Kidney (tissue), 13 donors: ENCODE measurements at regions not wholly inside any gene's neighbourhood (a gene's known extent, or its start where the extent isn't known, plus 50 kb on each side); places are given as distances from the start of the nearest gene placed in this dataset.

Experiments used
- DNase-seq, 5 donors: peaks; one replicate each; pipeline ENCODE4 v3.0.0-alpha.2; 2013 to 2020
- FAIRE-seq: peaks from 2 replicates; lab custom pipeline; 2012; peaks lifted over from hg19 to GRCh38; lab: Jason Lieb, UNC
- H3K27ac ChIP-seq, 2 donors: one replicate each; pipeline ENCODE4 v1.7.0; 2013; ENCODE audit warnings: low read depth in 2 of 2, low read length in 2 of 2, inconsistent platforms in 1 of 2
- H3K27me3 ChIP-seq: one replicate; pipeline ENCODE4 v1.7.1; 2013; ENCODE audit warnings: low read length, inconsistent platforms; ENCODE audit not compliant: control insufficient read depth, insufficient read depth
- H3K36me3 ChIP-seq, 3 donors: one replicate each; pipeline versions ENCODE4 v1.7.0 to v1.7.1; 2013; ENCODE audit warnings: low read length in 3 of 3, control low read depth in 1 of 3, inconsistent platforms in 1 of 3; ENCODE audit not compliant: insufficient read depth in 3 of 3, control insufficient read depth in 2 of 3
- H3K4me1 ChIP-seq, 3 donors: one replicate each; pipeline versions ENCODE4 v1.7.0 to v1.7.1; 2013; ENCODE audit warnings: low read length in 3 of 3, inconsistent platforms in 1 of 3, low read depth in 1 of 3; ENCODE audit not compliant: control insufficient read depth in 2 of 3, insufficient read depth in 2 of 3
- H3K4me3 ChIP-seq, 3 donors: one replicate each; pipeline versions ENCODE4 v1.7.0 to v1.8.1; 2013; ENCODE audit warnings: low read length in 3 of 3, control low read depth in 1 of 3, inconsistent platforms in 1 of 3
- H3K9ac ChIP-seq, 3 donors: one replicate each; pipeline versions ENCODE4 v1.7.0 to v1.7.1; 2013; ENCODE audit warnings: low read length in 3 of 3, control low read depth in 1 of 3, inconsistent platforms in 1 of 3
- H3K9me3 ChIP-seq, 3 donors: one replicate each; pipeline versions ENCODE4 v1.7.0 to v1.7.1; 2013; ENCODE audit warnings: low read length in 3 of 3, control low read depth in 1 of 3, inconsistent platforms in 1 of 3; ENCODE audit not compliant: control insufficient read depth in 2 of 3, insufficient read depth in 1 of 3
- intact Hi-C: fragments of 100-400 bp; cut with DNase I; formaldehyde crosslinking; loops from one replicate; pipeline ENCODE4 v1.11.1; 2022
- TF ChIP-seq, protein P1 (sequence below): IDR thresholded peaks from 3 replicates; pipeline ENCODE4 v1.5.1; 2012; ENCODE audit warnings: mild to moderate bottlenecking, moderate library complexity, borderline replicate concordance; ENCODE audit not compliant: insufficient read depth; ENCODE audit errors: extremely low read depth
- donor health status: control.
- donor health status: control.
- donor health status: control.
- donor health status: control.
- donor health status: control.
- donor health status: DM: yes; HTN: yes; CAD: no.
- donor health status: Normal renal cell carcinoma (clear cell type).

DNA sequence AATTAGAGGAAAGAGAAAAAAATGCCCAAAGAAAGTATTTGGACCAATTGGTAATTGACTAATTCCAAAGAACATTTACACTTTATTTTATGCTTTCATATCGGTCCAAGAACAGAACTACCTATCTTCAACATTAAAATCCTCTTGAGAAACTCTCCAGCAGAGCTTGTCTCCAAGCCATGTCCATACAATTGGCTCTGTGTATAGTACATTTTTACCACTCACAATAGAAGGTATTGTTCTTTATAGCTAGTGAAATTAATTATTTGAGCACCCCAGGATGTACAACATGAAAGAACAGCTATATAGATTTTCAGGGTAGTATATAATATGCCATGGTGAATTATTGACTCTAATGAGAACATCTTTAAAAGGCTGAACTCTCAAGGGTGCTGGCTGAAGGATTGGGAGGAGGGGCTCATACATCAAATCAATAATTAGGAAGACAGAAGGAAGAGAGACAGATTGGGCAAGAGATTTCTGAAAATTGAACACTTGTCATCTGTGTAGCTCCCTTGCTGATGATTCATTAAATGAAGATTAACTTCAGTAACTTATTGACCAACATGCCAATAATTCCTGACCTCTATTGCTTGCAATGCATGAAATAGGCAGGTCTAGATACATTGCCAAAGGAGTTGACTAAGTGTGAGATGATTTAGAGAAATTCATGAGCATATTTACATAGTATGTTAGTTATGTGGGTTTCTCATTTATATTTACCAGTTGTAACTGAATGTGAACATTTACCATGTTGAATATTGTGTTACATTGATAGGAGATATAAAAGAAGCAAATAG, 249.7 kb downstream of the MTERF1 start:
- Histone ChIP-seq H3K4me3 (no peak overlapping the region), H3K9me3 (no peaks in the 10 kb centered on the region), H3K27me3 (no peaks in the 10 kb centered on the region), H3K36me3 (no peaks in the 10 kb centered on the region), H3K9ac (no peak overlapping the region), H3K4me1 (no peaks in the 10 kb centered on the region), H3K27ac (no peak overlapping the region)
- no peak for FAIRE-seq
- TF ChIP-seq, protein P1, sequence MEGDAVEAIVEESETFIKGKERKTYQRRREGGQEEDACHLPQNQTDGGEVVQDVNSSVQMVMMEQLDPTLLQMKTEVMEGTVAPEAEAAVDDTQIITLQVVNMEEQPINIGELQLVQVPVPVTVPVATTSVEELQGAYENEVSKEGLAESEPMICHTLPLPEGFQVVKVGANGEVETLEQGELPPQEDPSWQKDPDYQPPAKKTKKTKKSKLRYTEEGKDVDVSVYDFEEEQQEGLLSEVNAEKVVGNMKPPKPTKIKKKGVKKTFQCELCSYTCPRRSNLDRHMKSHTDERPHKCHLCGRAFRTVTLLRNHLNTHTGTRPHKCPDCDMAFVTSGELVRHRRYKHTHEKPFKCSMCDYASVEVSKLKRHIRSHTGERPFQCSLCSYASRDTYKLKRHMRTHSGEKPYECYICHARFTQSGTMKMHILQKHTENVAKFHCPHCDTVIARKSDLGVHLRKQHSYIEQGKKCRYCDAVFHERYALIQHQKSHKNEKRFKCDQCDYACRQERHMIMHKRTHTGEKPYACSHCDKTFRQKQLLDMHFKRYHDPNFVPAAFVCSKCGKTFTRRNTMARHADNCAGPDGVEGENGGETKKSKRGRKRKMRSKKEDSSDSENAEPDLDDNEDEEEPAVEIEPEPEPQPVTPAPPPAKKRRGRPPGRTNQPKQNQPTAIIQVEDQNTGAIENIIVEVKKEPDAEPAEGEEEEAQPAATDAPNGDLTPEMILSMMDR = no peak
- intact Hi-C loops = no loop called here
- DNase-seq = no peak

DNA sequence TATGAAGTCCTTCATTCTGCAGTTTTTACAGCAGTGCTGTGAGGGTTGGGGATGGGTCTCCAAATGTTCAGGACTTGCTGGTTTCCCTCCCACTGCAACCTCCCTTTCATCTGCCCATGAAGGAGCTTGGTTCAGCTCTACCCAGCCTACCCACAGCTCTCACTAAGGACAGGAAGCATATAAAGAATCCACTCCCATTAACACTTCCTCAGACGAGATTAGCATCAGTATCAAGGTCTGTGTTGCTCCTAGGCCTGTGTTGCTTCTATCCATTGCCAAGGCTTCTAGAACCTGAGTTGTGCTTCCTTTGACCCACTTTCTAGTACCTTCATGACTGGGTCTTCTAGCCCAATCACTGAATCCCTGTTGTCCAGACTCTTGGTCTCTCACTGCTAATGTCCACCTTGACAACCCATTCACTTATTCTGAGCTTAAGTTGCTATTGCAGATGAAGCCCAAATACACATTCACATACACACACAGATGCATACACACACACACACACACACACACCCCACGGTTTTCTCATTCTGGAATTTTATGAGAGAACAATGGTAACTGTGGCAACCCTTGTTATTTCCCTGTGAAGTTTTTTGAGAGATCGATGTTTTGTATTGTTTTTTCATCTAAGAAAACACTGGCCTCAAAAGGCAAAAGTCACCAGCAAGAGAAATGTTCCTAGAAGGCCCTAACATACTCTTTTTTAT, 248.1 kb downstream of the MTERF1 start:
- no peaks in the 10 kb centered on the region for H3K9me3 ChIP-seq
- TF ChIP-seq, protein P1 = no peak
- DNase-seq = no peak
- no peaks in the 10 kb centered on the region for H3K4me1 ChIP-seq
- H3K27me3 ChIP-seq = no peaks in the 10 kb centered on the region
- H3K27ac ChIP-seq = no peak overlapping the region
- intact Hi-C loops = no loop called here
- H3K4me3 ChIP-seq = no peak overlapping the region
- H3K9ac ChIP-seq = no peak overlapping the region
- no peaks in the 10 kb centered on the region for H3K36me3 ChIP-seq
- FAIRE-seq = no peak

DNA sequence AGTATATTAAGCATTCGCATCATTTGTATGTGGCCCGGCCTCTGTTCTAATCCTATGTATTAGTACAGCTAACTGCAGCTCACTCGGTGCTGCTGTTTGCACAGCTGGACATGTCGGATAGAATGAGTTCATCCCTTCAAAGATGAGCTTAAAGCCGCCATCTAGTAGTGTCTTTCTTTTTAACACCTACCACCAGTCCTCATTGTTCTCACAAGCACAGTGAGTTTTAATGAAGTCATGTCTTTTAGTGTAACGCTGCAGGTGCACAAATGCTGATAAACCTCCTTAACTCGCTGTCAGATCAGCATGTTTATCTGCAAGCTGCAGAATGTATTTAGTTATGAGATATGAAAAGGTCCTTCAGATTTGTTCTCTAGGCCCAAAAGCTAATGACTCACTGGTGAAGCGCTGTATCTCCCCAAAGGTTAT, 247.5 kb downstream of the MTERF1 start:
- Histone ChIP-seq H3K36me3 (no peaks in the 10 kb centered on the region), H3K27ac (no peak overlapping the region), H3K4me1 (no peaks in the 10 kb centered on the region), H3K4me3 (no peak overlapping the region), H3K27me3 (no peaks in the 10 kb centered on the region), H3K9ac (no peak overlapping the region), H3K9me3 (no peaks in the 10 kb centered on the region)
- FAIRE-seq (no peak), DNase-seq (no peak)
- TF ChIP-seq, protein P1 = no peak
- intact Hi-C loops = no loop called here
